Fibroblast of the aortic adventitia (primary cell): ENCODE measurements at regions not wholly inside any gene's neighbourhood (a gene's known extent, or its start where the extent isn't known, plus 50 kb on each side); places are given as distances from the start of the nearest gene placed in this dataset.

Experiments used
- DNase-seq: peaks from one replicate; pipeline ENCODE4 v3.0.0-alpha.2; 2010; ENCODE audit warnings: low read depth
- H3K4me3 ChIP-seq: 2 replicates; pipeline ENCODE4 v1.5.1; 2011; ENCODE audit warnings: low read depth, mild to moderate bottlenecking, control low read depth, low read length, moderate library complexity
- CTCF ChIP-seq: IDR thresholded peaks from 2 replicates; pipeline ENCODE4 v1.5.1; 2011; ENCODE audit warnings: mild to moderate bottlenecking, low read length, control low read depth, inconsistent platforms; ENCODE audit not compliant: insufficient read depth

GRCh38 chrX:39969819-39970504 is 127.8 kb downstream of the BCOR start:
- no peak for TF ChIP-seq CTCF

GRCh38 chrX:39971760-39972159 is 126.0 kb downstream of the BCOR start:
- no peak for DNase-seq
- TF ChIP-seq CTCF, result no peak
- no peak overlapping the region for H3K4me3 ChIP-seq

More at GRCh38 chrX:39969819-39970504, 127.8 kb downstream of the BCOR start:
- DNase-seq, result no peak
- no peak overlapping the region for H3K4me3 ChIP-seq

GRCh38 chrX:39972340-39972739 is 125.4 kb downstream of the BCOR start:
- TF ChIP-seq CTCF, result no peak

GRCh38 chrX:39973810-39974209 is 123.9 kb downstream of the BCOR start:
- TF ChIP-seq CTCF, result no peak
- DNase-seq, result no peak
- no peak overlapping the region for H3K4me3 ChIP-seq

More at GRCh38 chrX:39972340-39972739, 125.4 kb downstream of the BCOR start:
- no peak overlapping the region for H3K4me3 ChIP-seq
- DNase-seq, result peak; percentile 23

- no peak for TF ChIP-seq CTCF
- no peak overlapping the region for H3K4me3 ChIP-seq
- DNase-seq, result no peak
Measured at GRCh38 chrX:39974270-39974669, 123.5 kb downstream of the BCOR start.

GRCh38 chrX:39975101-39975925 is 122.4 kb downstream of the BCOR start:
- H3K4me3 ChIP-seq, result no peak overlapping the region
- no peak for DNase-seq
- TF ChIP-seq CTCF, result no peak
